ENCODE measurements at regions not wholly inside any gene's neighbourhood (a gene's known extent, or its start where the extent isn't known, plus 50 kb on each side); places are given as distances from the start of the nearest gene placed in this dataset.
"Not testable (repeated sequence)": the region's sequence is repeated elsewhere in the genome, so short reads cannot be mapped to it uniquely, and the experiment has no call there.

- H3K4me3 ChIP-seq = no peak overlapping the region
- no peak overlapping the region for H3K27ac ChIP-seq
Observed at GRCh38 chr19:20482721-20483120, 82.9 kb downstream of the ZNF737 start.

DNA sequence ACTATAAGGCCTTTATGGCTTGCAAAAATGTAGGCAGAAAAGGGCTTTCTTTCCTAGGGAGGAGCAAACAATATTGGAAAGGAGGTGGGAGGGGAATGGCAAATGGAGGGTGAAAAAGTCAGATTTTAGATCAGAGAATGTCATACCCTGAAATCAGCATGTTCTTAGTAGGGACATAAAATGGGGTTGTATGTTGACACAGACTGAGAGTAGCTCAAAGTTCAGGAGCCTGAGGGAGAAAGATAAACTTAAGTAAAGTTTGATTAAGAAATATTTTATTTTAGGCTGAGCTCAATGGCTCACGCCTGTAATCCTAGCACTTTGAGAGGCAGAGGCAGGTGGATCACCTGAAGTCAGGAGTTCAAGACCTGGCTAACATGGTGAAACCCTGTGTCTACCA, 83.8 kb downstream of the ZNF737 start:
- no peak overlapping the region for H3K4me3 ChIP-seq

DNA sequence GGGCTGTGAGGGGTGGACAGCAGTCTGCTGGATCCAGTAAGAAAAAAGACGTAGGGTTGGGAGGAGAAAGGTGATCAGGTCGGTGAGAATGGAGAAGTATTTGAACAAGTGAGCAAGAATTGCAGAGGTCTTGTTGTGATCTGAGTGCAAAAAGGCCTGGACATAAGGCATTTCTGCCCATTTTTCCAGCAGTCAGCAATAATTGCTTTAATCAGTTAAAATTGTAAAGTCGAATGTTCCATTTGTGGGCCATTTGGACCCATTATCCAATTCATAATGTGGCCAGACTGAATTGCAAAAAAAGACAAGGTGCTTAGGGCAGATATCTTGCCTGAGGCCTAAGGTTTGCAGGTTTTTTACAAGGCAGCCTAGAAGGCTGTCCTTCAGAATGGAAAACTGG, 86.1 kb downstream of the ZNF737 start:
- H3K27ac ChIP-seq = no peak overlapping the region
- no peak overlapping the region for H3K4me3 ChIP-seq

More for the DNA sequence above, 83.8 kb downstream of the ZNF737 start:
- no peak overlapping the region for H3K27ac ChIP-seq

GRCh38 chr19:20478936-20479335, 86.6 kb downstream of the ZNF737 start:
- Histone ChIP-seq H3K27ac (no peak overlapping the region), H3K4me3 (no peak overlapping the region)

- Histone ChIP-seq H3K4me3 (no peak overlapping the region), H3K27ac (no peak overlapping the region)
Observed at GRCh38 chr19:20472854-20473253, 92.7 kb downstream of the ZNF737 start.

GRCh38 chr19:20471431-20471830, 94.2 kb downstream of the ZNF737 start:
- Histone ChIP-seq H3K27ac (no peak overlapping the region), H3K4me3 (no peak overlapping the region)

DNA sequence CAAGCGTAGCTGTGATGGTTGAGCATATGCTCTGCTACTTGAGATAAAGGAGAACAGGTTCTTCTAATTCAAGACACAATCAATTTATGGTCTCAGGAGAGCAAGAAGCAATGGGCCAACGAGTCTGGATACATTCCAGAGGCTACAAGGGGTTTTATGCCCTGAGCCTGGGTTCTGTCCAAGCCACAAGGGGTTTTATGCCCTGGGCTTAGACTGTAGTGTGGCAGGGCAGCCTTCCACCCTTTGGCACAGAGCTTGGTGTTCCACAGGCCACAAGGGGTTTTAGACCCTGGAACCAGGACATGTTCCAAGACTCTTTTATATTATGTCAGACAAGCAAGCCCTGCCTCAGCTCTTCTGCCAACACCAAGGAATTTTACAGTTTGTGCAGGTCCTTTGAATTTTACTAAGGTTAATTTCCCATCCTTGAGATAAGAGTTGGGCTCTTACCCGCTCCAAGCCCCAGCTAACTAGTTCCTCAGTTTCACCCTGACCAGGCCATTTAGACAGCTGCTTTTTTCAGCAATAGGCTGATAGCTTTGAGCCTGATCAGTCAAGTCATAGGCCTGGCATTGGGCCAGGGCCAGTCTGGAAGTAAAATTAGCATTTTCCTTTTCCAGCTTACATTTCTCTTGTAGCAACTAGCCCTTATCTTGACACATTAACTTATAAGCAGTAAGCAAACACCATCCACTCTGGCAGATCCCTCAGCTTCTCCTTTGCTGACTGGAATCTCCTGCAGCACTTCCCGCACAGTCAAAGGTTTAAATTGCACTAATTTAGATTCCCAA, 95.0 kb downstream of the ZNF737 start:
- H3K27ac ChIP-seq = no peak overlapping the region
- H3K4me3 ChIP-seq = no peak overlapping the region

GRCh38 chr19:20466638-20466990, 99.0 kb downstream of the ZNF737 start:
- not testable (repeated sequence) for H3K27ac ChIP-seq, H3K4me3 ChIP-seq

DNA sequence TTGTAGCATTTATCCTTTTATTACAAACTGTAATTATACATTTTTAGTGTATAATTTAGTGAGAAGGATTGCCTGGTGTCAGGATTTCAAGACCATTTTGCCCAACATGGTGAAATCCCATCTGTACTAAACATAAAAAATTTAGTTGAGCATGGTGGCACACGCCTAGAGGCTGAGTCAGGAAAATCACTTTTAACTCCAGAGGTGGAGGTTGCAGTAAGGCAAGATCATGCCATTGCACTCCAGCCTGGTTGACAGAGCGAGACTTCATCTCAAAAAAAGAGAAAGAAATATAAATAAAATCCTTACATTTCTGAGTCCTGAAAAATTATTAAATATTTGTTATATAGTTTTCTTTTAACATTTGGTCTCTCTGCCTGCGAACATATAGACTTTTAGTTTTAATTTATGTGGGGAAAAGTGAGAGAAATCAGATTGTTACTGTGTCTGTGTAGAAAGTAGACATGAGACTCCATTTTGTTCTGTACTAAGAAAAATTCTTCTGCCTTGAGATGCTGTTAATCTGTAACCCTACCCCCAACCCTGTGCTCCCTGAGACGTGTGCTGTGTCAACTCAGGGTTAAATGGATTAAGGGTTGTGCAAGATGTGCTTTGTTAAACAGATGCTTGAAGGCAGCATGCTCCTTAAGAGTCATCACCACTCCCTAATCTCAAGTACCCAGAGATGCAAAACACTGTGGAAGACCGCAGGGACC, 99.5 kb downstream of the ZNF737 start:
- not testable (repeated sequence) for H3K4me3 ChIP-seq, H3K27ac ChIP-seq

DNA sequence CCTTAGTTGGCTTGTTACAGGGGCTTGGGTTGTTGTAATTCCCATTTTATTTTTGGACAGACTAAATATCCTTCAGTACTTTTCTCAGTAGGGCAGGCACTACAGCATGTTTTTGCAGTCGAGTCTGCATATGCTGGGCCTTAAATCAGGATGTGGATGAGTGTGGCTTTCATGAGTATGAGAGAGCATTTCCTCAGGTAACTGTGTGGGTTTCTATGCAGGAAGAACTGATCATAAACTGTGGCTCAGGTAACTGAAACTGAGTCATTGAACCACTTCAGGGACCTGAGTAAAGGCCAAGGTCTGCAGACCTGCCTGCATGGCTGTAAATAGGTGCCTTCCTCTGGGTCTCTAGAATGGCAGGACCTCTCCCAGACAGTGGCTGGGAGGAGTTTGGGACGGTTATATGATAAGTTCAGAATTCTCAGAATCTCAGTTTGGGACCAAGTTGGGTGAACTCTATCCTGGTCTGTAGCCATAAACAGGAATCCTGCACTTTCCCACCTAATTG, 112.1 kb downstream of the ZNF737 start:
- Histone ChIP-seq H3K27ac (no peak overlapping the region), H3K4me3 (no peak overlapping the region)

DNA sequence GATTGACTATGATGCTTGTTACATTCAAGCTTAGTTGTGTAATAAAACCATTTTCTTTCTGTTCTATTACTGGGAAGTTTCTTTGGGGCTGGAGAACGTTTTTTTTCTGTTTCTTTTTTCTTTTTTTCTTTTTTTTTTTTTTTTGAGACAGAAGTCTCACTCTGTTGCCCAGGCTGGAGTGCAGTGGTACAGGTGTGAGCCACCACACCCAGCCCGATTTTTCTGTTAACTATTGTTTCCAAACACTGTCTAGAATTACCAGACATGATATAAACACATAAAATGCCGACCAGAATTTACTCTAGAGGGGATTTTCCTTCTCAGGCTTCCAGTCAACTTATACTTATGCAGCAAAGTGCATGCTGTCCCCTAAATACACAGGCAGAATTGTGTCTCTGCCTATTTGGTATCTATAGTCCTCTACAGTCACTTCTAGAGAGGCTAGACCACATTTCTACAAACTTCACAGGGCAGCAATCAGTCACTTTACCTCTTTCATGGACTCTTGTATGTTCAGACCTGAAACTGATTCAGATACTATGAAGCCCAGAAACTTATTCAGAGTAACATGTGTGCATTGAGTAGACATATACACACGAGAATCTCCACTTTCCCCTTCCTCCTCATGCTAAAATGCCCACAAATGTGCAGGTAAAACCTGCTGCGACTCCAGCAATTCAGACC, 121.2 kb downstream of the ZNF737 start:
- H3K27ac ChIP-seq = no peak overlapping the region
- H3K4me3 ChIP-seq = no peak overlapping the region

DNA sequence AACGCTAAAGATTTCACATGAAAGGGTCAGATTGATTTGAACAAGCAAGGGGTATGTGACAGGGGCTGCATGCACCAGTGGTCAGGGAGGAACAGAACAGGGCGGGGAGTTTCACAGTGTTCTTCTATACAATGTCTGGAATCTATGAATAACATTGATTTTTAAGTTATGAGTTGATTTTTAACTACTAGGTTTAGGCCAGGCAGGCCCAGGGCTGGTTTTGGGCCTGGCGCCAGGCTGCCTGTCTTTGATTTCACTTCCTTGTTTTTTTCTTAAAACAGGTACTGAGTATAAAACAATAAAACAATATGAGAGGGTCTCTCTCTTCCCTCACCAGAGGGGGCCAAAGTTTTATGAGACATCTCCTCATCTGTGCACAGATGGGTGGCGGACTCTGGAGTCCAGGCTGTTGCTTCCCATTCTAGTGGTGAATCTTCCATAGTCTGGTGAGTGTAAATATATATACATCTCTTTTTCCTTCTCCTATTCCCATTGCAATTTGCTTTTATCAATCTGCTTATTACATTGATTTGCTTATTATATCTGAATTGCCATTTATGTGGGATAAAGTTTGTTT, 133.2 kb downstream of the ZNF737 start:
- H3K27ac ChIP-seq, H3K4me3 ChIP-seq: not testable (repeated sequence)

DNA sequence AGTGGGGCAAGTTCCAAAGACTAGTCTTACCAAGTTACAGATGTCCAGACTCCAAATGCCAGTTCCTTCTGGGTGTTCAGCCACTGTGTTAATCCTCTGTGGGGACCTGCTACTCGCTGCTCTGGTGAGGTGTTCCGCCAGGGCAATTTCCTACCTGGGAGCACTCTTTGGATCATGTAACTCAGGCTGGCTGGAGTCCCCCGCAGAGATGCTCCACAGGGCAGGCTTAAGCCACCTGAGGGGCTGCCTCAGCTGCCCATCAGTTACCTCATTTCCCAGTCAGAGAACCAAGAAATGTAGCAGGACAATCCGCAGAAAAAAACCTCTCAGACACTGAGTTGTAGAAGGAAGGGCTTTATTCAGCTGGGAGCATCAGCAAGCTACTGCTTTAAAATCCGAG, 133.8 kb downstream of the ZNF737 start:
- H3K4me3 ChIP-seq = no peak overlapping the region
- no peak overlapping the region for H3K27ac ChIP-seq

DNA sequence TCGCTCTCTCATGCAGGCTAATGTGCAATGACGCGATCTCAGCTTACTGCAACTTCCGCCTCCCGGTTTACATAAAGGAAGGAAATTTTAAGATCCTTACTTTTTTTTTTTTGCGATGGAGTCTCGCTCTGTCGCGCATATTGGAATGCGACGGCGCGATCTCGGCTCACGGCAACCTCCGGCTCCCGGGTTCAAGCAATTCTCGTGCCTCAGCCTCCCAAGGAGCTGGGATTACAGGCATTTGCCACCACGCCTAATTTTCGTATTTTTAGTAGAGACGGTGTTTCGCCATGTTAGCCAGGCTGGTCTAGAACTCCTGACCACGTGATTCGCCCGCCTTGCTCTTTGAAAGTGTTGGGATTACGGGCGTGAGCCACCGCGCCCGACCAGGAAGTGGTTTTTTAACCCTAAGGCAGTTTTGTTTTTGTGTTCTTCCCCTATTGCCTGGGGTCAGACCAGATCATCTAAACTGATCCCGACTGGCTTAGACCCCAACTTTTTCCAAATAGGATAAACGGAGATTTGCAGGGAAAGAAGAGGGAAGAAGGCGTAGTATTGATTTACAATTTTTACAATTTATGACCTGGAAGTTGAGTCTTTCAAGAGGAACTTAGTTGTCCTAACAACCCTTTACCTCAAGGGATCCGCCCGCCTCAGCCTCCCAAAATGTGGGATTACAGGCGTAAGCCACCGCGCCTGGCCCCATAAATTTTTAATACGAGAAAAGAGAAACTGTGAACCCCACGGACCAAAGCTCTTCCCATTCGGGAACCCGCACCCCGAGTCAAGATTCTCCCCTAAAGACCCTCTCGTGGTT, 142.0 kb downstream of the ZNF737 start:
- Histone ChIP-seq H3K4me3 (peak overlapping the region; percentile 38 to 75 (median 65)), H3K27ac (peak overlapping the region; percentile 37 to 93 (median 84))

DNA sequence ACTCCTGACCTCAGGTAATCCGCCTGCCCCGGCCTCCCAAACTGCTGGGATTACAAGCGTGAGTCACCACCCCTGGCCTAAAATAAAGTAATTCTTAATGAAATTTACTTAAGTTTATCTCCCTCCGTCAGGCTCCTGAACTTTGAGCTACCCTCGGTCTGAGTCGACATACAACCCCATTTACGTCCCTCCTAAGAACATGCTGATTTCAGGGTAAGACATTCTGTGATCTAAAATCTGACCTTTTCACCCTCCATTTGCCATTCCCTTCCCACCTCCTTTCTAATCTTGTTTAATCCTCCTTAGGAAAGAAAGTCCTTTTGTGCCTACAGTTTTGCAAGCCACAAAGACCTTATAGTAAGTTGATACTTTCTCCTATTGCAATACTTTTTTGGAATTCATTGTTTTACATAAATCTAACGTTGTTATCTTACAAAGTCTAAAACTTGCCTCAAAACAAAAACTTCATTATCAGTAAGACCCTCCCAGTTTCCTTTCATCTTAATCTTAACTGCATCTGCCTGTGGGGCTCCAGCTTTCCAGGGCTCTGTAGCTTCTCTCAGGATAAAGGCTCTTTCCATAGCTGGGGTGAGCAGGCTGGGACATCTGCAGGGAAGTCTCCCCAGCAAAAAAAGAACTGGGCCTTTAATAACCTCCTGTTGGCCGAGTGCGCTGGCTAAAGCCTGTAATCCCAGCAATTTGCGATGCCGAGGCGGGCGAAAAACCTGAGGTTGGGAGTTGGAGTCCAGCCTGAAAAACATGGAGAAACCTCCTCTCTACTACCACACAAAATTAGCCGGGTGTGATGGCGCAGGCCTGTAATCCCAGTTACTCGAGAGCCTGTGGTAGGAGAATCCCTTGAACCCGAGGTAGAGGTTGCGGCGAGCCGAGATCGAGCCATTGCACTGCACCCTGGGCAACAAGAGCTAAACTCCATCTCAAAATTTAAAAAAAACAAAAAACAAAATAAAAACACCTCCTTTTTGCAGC, 143.1 kb downstream of the ZNF737 start:
- Histone ChIP-seq H3K4me3 (peak overlapping the region; percentile 38 to 75 (median 65)), H3K27ac (peak overlapping the region in 19 of 21 experiments; percentile 25 to 93 (median 84))

DNA sequence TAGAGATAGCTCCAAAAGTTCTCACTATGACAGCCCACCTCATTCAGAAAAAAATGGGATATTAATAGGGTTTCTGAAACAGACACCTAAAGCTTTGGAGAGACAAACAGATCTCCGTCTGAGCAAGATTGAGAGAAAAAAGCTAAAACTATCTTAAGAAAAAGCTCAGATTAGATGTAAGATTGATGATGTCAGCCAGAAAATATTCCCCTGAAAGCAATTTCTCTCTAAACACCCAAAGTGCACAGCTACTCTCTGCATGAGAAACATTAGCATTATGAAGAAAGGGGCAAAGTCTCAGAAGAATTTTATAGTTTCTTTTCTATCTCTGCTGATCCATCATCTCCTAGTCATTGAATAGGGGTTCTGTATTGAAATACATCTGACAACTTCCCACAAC, 148.9 kb downstream of the ZNF737 start:
- no peak overlapping the region for H3K27ac ChIP-seq

GRCh38 chr19:20414120-20414519, 151.5 kb downstream of the ZNF737 start:
- Histone ChIP-seq H3K4me3 (no peak overlapping the region), H3K27ac (no peak overlapping the region)

More for the DNA sequence above, 148.9 kb downstream of the ZNF737 start:
- H3K4me3 ChIP-seq = no peak overlapping the region

- no peak overlapping the region for H3K4me3 ChIP-seq
- no peak overlapping the region for H3K27ac ChIP-seq
Observed at GRCh38 chr19:20413705-20414104, 151.9 kb downstream of the ZNF737 start.

Data from skin epidermis (tissue), 12 donors.